ENCODE measurements at regions not wholly inside any gene's neighbourhood (a gene's known extent, or its start where the extent isn't known, plus 50 kb on each side); places are given as distances from the start of the nearest gene placed in this dataset.

- no peak for TF ChIP-seq SP1 (IDR thresholded peaks at IDR 0.05; ENCODE audit: low read depth)
- TF ChIP-seq POLR2A (IDR thresholded peaks at IDR 0.05; ENCODE audit: borderline replicate concordance, extremely low read depth, insufficient read depth, insufficient read length) = no peak
- TF ChIP-seq EZH2 (IDR thresholded peaks at IDR 0.05) = no peak
Measured at GRCh38 chr1:201639391-201639790, 100.5 kb downstream of the NAV1 start.
